Activated CD8-positive, alpha-beta memory T cell treated with anti-CD3 and anti-CD28 coated beads, Interleukin-2, amount 50 U/mL, for 48 hours (primary cell): ENCODE measurements at regions not wholly inside any gene's neighbourhood (a gene's known extent, or its start where the extent isn't known, plus 50 kb on each side); places are given as distances from the start of the nearest gene placed in this dataset.

Source experiments
- DNase-seq: peaks from one replicate; pipeline ENCODE4 v3.0.0-alpha.2; 2020

GRCh38 chr14:104431351-104431928 lies 148.1 kb upstream of the C14orf180 start:
- no peak for DNase-seq

- DNase-seq, result no peak
These were observed 147.5 kb upstream of the C14orf180 start for GRCh38 chr14:104431929-104432541.

GRCh38 chr14:104432611-104433231 lies 146.8 kb upstream of the C14orf180 start:
- no peak for DNase-seq

- no peak for DNase-seq
These were observed 146.0 kb upstream of the C14orf180 start for GRCh38 chr14:104433401-104434213.

GRCh38 chr14:104434214-104435076 lies 145.1 kb upstream of the C14orf180 start:
- DNase-seq, result no peak

- DNase-seq, result no peak
These were observed 144.2 kb upstream of the C14orf180 start for GRCh38 chr14:104435147-104436046.

GRCh38 chr14:104436047-104436591 lies 143.4 kb upstream of the C14orf180 start:
- no peak for DNase-seq

GRCh38 chr14:104436741-104437701 lies 142.5 kb upstream of the C14orf180 start:
- no peak for DNase-seq

GRCh38 chr14:104437703-104438102 lies 141.9 kb upstream of the C14orf180 start:
- no peak for DNase-seq

GRCh38 chr14:104438166-104438887 lies 141.2 kb upstream of the C14orf180 start:
- no peak for DNase-seq

- DNase-seq, result no peak
These were observed 139.9 kb upstream of the C14orf180 start for GRCh38 chr14:104439625-104440024.

GRCh38 chr14:104440297-104440956 lies 139.1 kb upstream of the C14orf180 start:
- no peak for DNase-seq

- DNase-seq, result peak; percentile 40
These were observed 138.1 kb upstream of the C14orf180 start for GRCh38 chr14:104441275-104442106.

- DNase-seq, result peak; percentile 30
These were observed 137.4 kb upstream of the C14orf180 start for GRCh38 chr14:104442107-104442551.

GRCh38 chr14:104442631-104443390 lies 136.8 kb upstream of the C14orf180 start:
- DNase-seq, result peak; percentile 22

- DNase-seq, result peak; percentile 41
These were observed 136.0 kb upstream of the C14orf180 start for GRCh38 chr14:104443391-104444158.
